Neural cell (in vitro differentiated cells): ENCODE measurements at regions not wholly inside any gene's neighbourhood (a gene's known extent, or its start where the extent isn't known, plus 50 kb on each side); places are given as distances from the start of the nearest gene placed in this dataset.
A peak's percentile ranks its signal among the peaks of the same experiment; 100 is the strongest.

Experiments
- EP300 ChIP-seq: fragments of 450-650 bp; conservative IDR thresholded peaks from 2 replicates; pipeline ENCODE4 v1.6.1; 2014; ENCODE audit warnings: antibody characterized with exemption, mild to moderate bottlenecking, moderate library complexity; ENCODE audit not compliant: poor library complexity, severe bottlenecking
- EZH2 ChIP-seq: fragments of 200-600, 300-800 bp; shearing (Covaris generic), sonication (generic); IDR thresholded peaks from 2 replicates; pipeline ENCODE4 v1.6.1; 2014; ENCODE audit warnings: antibody characterized with exemption, low read length, borderline replicate concordance, mild to moderate bottlenecking; ENCODE audit not compliant: insufficient read depth, poor library complexity, severe bottlenecking
- RAD21 ChIP-seq: fragments of 450-650 bp; conservative IDR thresholded peaks from 2 replicates; pipeline ENCODE4 v1.6.1; 2014; ENCODE audit warnings: antibody characterized with exemption, mild to moderate bottlenecking, moderate library complexity
- TF ChIP-seq, protein P1 (sequence below): fragments of 450-650 bp; IDR thresholded peaks from 2 replicates; pipeline ENCODE4 v1.5.1; 2014; ENCODE audit warnings: antibody characterized with exemption, mild to moderate bottlenecking, moderate library complexity; ENCODE audit not compliant: poor library complexity, severe bottlenecking

DNA sequence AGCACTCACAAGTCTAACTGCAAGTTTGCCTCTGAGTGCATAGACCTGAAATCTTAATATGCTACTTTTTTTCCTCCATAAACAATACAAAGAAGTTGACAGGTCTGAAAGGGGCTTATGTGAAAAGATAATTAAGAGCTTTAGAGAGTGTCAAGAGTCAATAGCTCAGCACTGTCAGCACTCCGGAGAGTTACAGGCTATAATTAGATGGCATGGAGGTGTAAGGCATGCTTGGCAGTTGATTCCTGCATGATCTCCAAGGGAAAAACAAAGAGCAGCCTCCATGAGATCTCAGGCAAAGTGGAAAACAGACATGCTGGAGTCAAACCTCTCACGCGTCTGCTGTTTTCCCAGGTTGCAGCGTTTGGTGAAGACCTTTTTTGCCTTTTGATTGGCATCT lies 468.7 kb downstream of the TLE4 start:
- TF ChIP-seq, protein P1, sequence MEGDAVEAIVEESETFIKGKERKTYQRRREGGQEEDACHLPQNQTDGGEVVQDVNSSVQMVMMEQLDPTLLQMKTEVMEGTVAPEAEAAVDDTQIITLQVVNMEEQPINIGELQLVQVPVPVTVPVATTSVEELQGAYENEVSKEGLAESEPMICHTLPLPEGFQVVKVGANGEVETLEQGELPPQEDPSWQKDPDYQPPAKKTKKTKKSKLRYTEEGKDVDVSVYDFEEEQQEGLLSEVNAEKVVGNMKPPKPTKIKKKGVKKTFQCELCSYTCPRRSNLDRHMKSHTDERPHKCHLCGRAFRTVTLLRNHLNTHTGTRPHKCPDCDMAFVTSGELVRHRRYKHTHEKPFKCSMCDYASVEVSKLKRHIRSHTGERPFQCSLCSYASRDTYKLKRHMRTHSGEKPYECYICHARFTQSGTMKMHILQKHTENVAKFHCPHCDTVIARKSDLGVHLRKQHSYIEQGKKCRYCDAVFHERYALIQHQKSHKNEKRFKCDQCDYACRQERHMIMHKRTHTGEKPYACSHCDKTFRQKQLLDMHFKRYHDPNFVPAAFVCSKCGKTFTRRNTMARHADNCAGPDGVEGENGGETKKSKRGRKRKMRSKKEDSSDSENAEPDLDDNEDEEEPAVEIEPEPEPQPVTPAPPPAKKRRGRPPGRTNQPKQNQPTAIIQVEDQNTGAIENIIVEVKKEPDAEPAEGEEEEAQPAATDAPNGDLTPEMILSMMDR = no peak
- TF ChIP-seq RAD21 (peak; percentile 59), EZH2 (no peak), EP300 (peak; percentile 100)
